Astrocyte of the spinal cord (primary cell): ENCODE measurements at regions not wholly inside any gene's neighbourhood (a gene's known extent, or its start where the extent isn't known, plus 50 kb on each side); places are given as distances from the start of the nearest gene placed in this dataset.
"Not testable (repeated sequence)": the region's sequence is repeated elsewhere in the genome, so short reads cannot be mapped to it uniquely, and the experiment has no call there.

ENCODE experiments used
- DNase-seq: peaks from one replicate; pipeline ENCODE4 v3.0.0; 2011; ENCODE audit warnings: low read depth, low spot score
- H3K4me3 ChIP-seq: 2 replicates; pipeline ENCODE4 v1.5.1; 2011; ENCODE audit warnings: low read depth, mild to moderate bottlenecking, low read length, moderate library complexity
- in situ Hi-C: cut with HindIII; loops from 2 replicates; pipeline ENCODE4 v1.10.0; 2017; ENCODE audit warnings: low sequenced_read_pairs
- TF ChIP-seq, protein P1 (sequence below): IDR thresholded peaks from 2 replicates; pipeline ENCODE4 v1.5.1; 2012; ENCODE audit warnings: low read depth, mild to moderate bottlenecking, low read length, inconsistent platforms

GRCh38 chr4:64125354-64125753, 283.9 kb downstream of the TECRL start:
- no peak for DNase-seq
- TF ChIP-seq, protein P1, sequence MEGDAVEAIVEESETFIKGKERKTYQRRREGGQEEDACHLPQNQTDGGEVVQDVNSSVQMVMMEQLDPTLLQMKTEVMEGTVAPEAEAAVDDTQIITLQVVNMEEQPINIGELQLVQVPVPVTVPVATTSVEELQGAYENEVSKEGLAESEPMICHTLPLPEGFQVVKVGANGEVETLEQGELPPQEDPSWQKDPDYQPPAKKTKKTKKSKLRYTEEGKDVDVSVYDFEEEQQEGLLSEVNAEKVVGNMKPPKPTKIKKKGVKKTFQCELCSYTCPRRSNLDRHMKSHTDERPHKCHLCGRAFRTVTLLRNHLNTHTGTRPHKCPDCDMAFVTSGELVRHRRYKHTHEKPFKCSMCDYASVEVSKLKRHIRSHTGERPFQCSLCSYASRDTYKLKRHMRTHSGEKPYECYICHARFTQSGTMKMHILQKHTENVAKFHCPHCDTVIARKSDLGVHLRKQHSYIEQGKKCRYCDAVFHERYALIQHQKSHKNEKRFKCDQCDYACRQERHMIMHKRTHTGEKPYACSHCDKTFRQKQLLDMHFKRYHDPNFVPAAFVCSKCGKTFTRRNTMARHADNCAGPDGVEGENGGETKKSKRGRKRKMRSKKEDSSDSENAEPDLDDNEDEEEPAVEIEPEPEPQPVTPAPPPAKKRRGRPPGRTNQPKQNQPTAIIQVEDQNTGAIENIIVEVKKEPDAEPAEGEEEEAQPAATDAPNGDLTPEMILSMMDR, result no peak
- in situ Hi-C loops, result no loop called here

DNA sequence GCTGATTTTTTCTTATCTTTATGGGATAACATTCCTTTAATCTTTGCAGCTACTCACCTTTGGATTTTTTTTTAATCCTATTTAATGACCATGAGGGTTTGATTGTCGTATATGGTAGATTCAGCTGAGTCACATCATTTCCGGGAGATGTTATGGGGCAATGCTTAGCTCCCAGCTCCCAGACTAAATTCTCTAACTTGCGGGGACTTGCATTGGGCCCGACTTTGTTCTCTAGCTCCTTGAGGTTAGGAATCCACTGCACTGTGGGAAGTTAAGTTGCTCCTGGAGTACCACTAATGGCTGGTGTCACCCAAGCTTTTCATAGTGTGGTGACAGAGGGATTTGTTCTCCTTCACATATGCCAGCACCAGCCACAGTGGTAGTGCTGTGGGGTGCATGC, 287.4 kb downstream of the TECRL start:
- TF ChIP-seq, protein P1, result no peak
- DNase-seq, result no peak
- in situ Hi-C loops, result no loop called here
- H3K4me3 ChIP-seq, result no peak overlapping the region

More at GRCh38 chr4:64125354-64125753, 283.9 kb downstream of the TECRL start:
- no peak overlapping the region for H3K4me3 ChIP-seq

DNA sequence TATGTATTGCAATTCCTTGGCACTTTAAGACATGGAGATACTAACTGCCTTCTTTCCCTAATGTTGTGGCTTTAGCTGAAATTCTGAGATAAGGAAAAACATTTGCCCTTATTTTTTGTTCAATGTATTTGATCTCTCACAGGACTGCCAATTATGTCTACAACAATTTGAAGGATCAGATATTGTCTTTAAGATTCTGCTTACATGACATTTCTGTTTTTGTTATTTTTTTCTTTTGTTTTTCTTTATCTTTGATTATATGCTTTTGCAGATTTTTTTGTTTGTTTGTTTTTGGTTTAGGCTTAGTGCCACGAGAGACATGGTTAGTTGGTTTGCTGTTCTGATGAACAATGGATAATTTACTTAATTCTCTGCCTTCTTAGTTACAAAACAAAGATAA, 303.3 kb downstream of the TECRL start:
- no peak for DNase-seq
- in situ Hi-C loops, result no loop called here
- H3K4me3 ChIP-seq, result no peak overlapping the region
- TF ChIP-seq, protein P1, result no peak

DNA sequence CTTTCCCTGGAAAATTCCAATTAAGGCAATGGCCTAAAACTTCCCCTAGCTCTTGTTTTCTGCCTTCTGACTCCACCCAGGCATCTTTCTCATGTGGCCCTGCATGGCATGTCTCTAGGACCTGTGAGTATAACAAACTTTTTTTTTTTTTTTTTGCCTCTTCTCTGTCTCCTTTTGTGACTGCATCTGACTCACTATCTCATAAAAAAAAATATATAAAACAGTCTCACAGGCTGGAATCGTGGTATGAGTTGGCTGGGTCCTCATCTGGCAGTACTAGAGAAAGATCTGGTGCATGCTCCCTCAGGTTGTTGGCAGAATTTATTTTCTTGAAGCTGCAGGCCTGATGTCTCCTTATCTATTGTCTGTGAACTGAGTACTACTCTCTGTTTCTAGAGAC, 313.9 kb downstream of the TECRL start:
- no peak overlapping the region for H3K4me3 ChIP-seq
- in situ Hi-C loops, result no loop called here

DNA sequence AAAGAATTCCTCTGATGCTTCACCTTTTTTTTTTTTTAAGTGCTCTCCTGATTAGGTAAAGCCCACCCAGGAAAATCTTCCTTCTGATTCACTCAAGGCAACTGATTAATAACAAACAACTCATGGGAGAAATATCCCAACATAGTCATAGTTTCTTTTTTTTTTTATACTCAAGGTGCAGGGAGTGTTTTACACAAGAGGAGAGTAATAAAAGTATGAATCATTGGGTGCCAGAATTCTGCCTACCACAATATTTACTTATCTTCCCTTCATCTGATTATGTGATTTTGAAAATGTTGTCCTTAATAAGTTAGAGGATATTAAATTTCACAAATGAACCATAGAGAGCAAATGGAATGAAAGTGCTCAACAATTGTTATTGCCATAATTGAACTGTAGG, 329.9 kb downstream of the TECRL start:
- TF ChIP-seq, protein P1, result no peak
- DNase-seq, result no peak
- in situ Hi-C loops, result no loop called here
- no peak overlapping the region for H3K4me3 ChIP-seq

More for the DNA sequence above, 313.9 kb downstream of the TECRL start:
- DNase-seq, result no peak
- TF ChIP-seq, protein P1, result no peak

GRCh38 chr4:64068096-64068495, 341.2 kb downstream of the TECRL start:
- H3K4me3 ChIP-seq, result no peak overlapping the region
- TF ChIP-seq, protein P1, result no peak
- peak; percentile 1 for DNase-seq
- in situ Hi-C loops, result no loop called here

- in situ Hi-C loops, result no loop called here
- H3K4me3 ChIP-seq, result no peak overlapping the region
- TF ChIP-seq, protein P1, result no peak
- no peak for DNase-seq
Measured at GRCh38 chr4:64062991-64063390, 346.3 kb downstream of the TECRL start.

DNA sequence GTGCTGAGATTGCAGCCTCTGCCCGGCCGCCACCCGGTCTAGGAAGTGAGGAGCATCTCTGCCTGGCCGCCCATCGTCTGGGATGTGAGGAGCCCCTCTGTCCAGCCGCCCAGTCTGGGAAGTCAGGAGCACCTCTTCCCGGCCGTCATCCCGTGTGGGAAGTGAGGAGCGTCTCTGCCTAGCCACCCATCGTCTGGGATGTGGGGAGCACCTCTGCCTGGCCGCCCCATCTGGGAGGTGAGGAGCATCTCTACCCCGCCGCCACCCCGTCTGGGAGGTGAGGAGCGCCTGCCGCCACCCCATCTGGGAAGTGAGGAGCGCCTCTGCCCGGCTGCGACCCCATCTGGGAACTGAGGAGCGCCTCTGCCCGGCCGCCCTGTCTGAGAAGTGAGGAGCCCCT, 372.2 kb downstream of the TECRL start:
- in situ Hi-C loops, H3K4me3 ChIP-seq, DNase-seq: not testable (repeated sequence)
